SU-DHL-6 (cell line): ENCODE measurements at regions not wholly inside any gene's neighbourhood (a gene's known extent, or its start where the extent isn't known, plus 50 kb on each side); places are given as distances from the start of the nearest gene placed in this dataset.

ENCODE experiments used
- H2AFZ ChIP-seq: fragments of 200-600 bp; sonication (generic); 2 replicates; pipeline ENCODE4 v1.6.1; 2014; ENCODE audit warnings: low read depth, mild to moderate bottlenecking, moderate library complexity, mixed read lengths, antibody characterized with exemption, low read length; ENCODE audit not compliant: severe bottlenecking
- H3F3A ChIP-seq: fragments of 200-600 bp; shearing (Covaris generic); 2 replicates; pipeline ENCODE4 v1.6.0; 2016; ENCODE audit warnings: antibody characterized with exemption, mild to moderate bottlenecking; ENCODE audit not compliant: insufficient read depth
- H3K27ac ChIP-seq: fragments of 200-600 bp; sonication (generic); 2 replicates; pipeline ENCODE4 v1.5.1; 2016; ENCODE audit warnings: low read depth, mild to moderate bottlenecking, low read length, moderate library complexity, mixed read lengths
- H3K27me3 ChIP-seq: fragments of 200-600 bp; sonication (generic), shearing (Covaris generic); 2 replicates; pipeline ENCODE4 v1.6.0; 2014; ENCODE audit warnings: mild to moderate bottlenecking, low read length
- H3K36me3 ChIP-seq: fragments of 200-600 bp; sonication (generic); 2 replicates; pipeline ENCODE4 v1.6.1; 2014; ENCODE audit warnings: mild to moderate bottlenecking, low read length, mixed read lengths
- H3K4me2 ChIP-seq: fragments of 300-600, 200-600 bp; shearing (Covaris generic), sonication (generic); 2 replicates; pipeline ENCODE4 v1.6.0; 2014; ENCODE audit warnings: low read length, low read depth, mild to moderate bottlenecking; ENCODE audit not compliant: poor library complexity, severe bottlenecking
- H3K4me3 ChIP-seq: fragments of 200-600 bp; sonication (generic); 2 replicates; pipeline ENCODE4 v1.5.1; 2014; ENCODE audit warnings: antibody characterized with exemption, low read length, mild to moderate bottlenecking, mixed read lengths; ENCODE audit not compliant: insufficient read depth, poor library complexity, severe bottlenecking
- H3K79me2 ChIP-seq: fragments of 200-600 bp; sonication (generic); 2 replicates; pipeline ENCODE4 v1.6.1; 2014; ENCODE audit warnings: mild to moderate bottlenecking, low read length, moderate library complexity; ENCODE audit not compliant: insufficient read depth
- H3K9ac ChIP-seq: fragments of 200-600 bp; sonication (generic); 2 replicates; pipeline ENCODE4 v1.7.0; 2014; ENCODE audit warnings: mild to moderate bottlenecking, low read length
- H3K9me2 ChIP-seq: fragments of 200-600 bp; sonication (generic); replicated peaks from 2 replicates; pipeline ENCODE4 v1.6.1; 2014; ENCODE audit warnings: low read length; ENCODE audit not compliant: insufficient read depth
- H3K9me3 ChIP-seq: fragments of 200-600 bp; sonication (generic); 2 replicates; pipeline ENCODE4 v1.6.1; 2014; ENCODE audit warnings: low read length, mixed read lengths; ENCODE audit not compliant: insufficient read depth
- H4K20me1 ChIP-seq: fragments of 200-600 bp; sonication (generic); 2 replicates; pipeline ENCODE4 v1.6.1; 2014; ENCODE audit warnings: low read depth, mild to moderate bottlenecking, antibody characterized with exemption, low read length, moderate library complexity, mixed read lengths
- CTCF ChIP-seq: fragments of 200-600 bp; sonication (generic); IDR thresholded peaks from one replicate; pipeline ENCODE4 v1.5.1; 2017; ENCODE audit warnings: antibody characterized with exemption, mild to moderate bottlenecking, low read length, moderate library complexity; ENCODE audit not compliant: insufficient read depth, poor library complexity, severe bottlenecking
- EZH2phosphoT487 ChIP-seq: fragments of 200-600 bp; sonication (generic), shearing (Covaris generic); conservative IDR thresholded peaks from 2 replicates; pipeline ENCODE4 v1.6.1; 2018; ENCODE audit warnings: mild to moderate bottlenecking, antibody characterized with exemption, low read length, moderate library complexity, mixed read lengths

GRCh38 chr1:193533853-193534252 lies 347.4 kb upstream of the B3GALT2 start:
- H3K9me2 ChIP-seq: no peaks in the 10 kb centered on the region
- TF ChIP-seq CTCF: no peak
- TF ChIP-seq EZH2phosphoT487: no peak
- no peak overlapping the region for H3K27ac ChIP-seq
- H3K79me2 ChIP-seq: no peaks in the 10 kb centered on the region
- H4K20me1 ChIP-seq: no peaks in the 10 kb centered on the region
- no peaks in the 10 kb centered on the region for H3K9me3 ChIP-seq
- H3K27me3 ChIP-seq: no peaks in the 10 kb centered on the region
- no peak overlapping the region for H2AFZ ChIP-seq
- H3K4me2 ChIP-seq: no peak overlapping the region
- H3F3A ChIP-seq: peaks cover 16% of the 10 kb centered on the region; the same call in 1 of the 2 replicates
- H3K9ac ChIP-seq: no peak overlapping the region
- H3K36me3 ChIP-seq: no peaks in the 10 kb centered on the region
- H3K4me3 ChIP-seq: no peak overlapping the region

- no peaks in the 10 kb centered on the region for H3K27me3 ChIP-seq
- no peaks in the 10 kb centered on the region for H3K9me3 ChIP-seq
- no peak overlapping the region for H3K4me3 ChIP-seq
- no peak overlapping the region for H3K27ac ChIP-seq
- no peak overlapping the region for H3K9ac ChIP-seq
- no peak for TF ChIP-seq CTCF
- TF ChIP-seq EZH2phosphoT487: no peak
- H2AFZ ChIP-seq: no peak overlapping the region
- H3K4me2 ChIP-seq: no peak overlapping the region
- no peaks in the 10 kb centered on the region for H4K20me1 ChIP-seq
- no peaks in the 10 kb centered on the region for H3K79me2 ChIP-seq
- H3K9me2 ChIP-seq: no peaks in the 10 kb centered on the region
- no peaks in the 10 kb centered on the region for H3F3A ChIP-seq
- H3K36me3 ChIP-seq: no peaks in the 10 kb centered on the region
Observed at GRCh38 chr1:193525917-193526710, 339.7 kb upstream of the B3GALT2 start.

- H3K27ac ChIP-seq: no peak overlapping the region
- H3K36me3 ChIP-seq: no peaks in the 10 kb centered on the region
- TF ChIP-seq CTCF (no peak), EZH2phosphoT487 (no peak)
Observed at GRCh38 chr1:193525411-193525810, 339.0 kb upstream of the B3GALT2 start.

More at GRCh38 chr1:193525411-193525810, 339.0 kb upstream of the B3GALT2 start:
- H3K79me2 ChIP-seq: no peaks in the 10 kb centered on the region
- no peak overlapping the region for H2AFZ ChIP-seq
- no peaks in the 10 kb centered on the region for H3F3A ChIP-seq
- H3K4me3 ChIP-seq: no peak overlapping the region
- H4K20me1 ChIP-seq: no peaks in the 10 kb centered on the region
- no peaks in the 10 kb centered on the region for H3K9me2 ChIP-seq
- no peaks in the 10 kb centered on the region for H3K9me3 ChIP-seq
- no peaks in the 10 kb centered on the region for H3K27me3 ChIP-seq
- no peak overlapping the region for H3K4me2 ChIP-seq
- H3K9ac ChIP-seq: no peak overlapping the region
